ENCODE measurements at regions not wholly inside any gene's neighbourhood (a gene's known extent, or its start where the extent isn't known, plus 50 kb on each side); places are given as distances from the start of the nearest gene placed in this dataset.
"Not testable (repeated sequence)": the region's sequence is repeated elsewhere in the genome, so short reads cannot be mapped to it uniquely, and the experiment has no call there.

DNA sequence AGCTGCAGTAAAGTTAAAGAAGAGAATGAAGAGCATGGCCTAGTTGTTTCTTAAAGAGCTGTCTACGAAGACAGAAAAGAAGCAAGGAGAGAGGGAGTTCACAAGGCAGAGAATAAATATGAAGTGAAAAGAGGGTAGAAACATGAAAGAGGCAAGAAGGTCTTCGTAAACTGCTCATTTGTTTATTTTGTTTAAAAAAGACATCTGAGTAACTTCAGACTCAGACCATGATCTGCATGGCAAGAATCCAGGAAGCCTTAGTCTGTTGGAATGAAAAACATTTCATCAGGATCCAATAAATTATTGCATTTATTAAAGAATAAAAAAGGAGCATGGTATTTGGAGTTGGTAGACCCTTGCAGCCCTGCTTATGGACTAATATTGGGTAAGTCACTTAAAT, 151.1 kb downstream of the SEM1 start:
- no peak for DNase-seq

GRCh38 chr7:96558093-96558492, 151.6 kb downstream of the SEM1 start:
- no peak for DNase-seq

- not testable (repeated sequence) for DNase-seq
Observed at GRCh38 chr7:96557598-96557997, 152.0 kb downstream of the SEM1 start.

- peak; percentile 94 for DNase-seq
Observed at GRCh38 chr7:96548664-96549063, 161.0 kb downstream of the SEM1 start.

DNA sequence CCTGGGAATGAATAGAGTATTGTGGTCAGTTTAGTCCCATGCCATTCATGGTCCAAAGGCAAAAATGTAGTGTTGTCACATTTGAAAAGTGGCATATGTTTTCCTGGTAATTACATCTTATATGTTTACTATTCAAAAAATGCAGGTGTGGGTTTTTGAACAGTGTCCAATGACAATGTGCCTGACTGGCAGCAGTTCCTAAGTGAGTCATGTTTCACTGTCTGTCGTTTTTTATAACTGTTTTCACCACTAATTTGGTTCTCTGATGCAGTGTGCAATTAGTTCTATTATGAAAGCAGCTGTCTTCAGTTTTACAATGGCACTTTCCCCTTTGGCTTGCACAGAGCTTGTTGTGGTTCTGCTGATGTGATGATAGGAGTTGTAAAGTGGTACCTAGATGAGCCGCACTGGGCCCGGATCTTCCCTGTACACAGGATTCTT, 162.3 kb downstream of the SEM1 start:
- peak; percentile 61 for DNase-seq

GRCh38 chr7:96546426-96546825, 163.2 kb downstream of the SEM1 start:
- no peak for DNase-seq

DNA sequence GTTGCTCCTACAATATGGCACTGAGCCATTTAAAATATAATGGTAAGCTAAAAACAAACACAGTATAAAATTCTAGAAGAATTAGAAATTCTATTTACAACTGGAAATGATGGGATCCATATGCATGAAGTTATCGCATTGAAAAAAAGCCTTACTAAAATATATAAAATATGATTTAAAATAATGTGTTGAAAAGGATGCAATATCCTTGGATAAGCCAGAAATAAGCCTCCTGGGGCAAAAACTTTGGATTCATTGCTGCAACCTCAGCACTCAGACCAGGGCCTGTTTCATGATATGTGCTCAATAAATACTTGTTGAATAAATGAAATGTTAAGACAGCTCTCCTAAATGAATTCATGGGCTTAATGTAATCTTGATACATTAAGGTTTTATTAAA, 170.2 kb downstream of the SEM1 start:
- no peak for DNase-seq

DNA sequence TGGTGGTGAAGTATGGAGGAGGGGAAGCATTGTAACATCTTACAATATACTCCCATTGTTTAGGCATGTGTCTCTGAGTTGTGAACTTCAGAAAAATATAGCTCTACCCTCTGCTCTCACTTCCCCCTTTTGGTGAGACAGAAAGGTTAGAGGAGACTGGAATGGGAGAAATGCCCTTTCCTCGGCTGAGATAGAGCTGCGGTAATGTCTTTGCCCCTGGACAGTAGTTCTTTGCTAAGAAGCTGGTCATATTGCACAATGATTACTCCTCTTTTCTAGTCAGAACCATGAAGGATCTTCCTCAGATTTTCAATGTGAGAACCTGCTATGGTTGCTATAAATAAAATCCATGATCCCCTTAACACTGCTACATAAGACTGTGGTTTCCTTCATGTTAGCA, 171.0 kb downstream of the SEM1 start:
- no peak for DNase-seq

DNA sequence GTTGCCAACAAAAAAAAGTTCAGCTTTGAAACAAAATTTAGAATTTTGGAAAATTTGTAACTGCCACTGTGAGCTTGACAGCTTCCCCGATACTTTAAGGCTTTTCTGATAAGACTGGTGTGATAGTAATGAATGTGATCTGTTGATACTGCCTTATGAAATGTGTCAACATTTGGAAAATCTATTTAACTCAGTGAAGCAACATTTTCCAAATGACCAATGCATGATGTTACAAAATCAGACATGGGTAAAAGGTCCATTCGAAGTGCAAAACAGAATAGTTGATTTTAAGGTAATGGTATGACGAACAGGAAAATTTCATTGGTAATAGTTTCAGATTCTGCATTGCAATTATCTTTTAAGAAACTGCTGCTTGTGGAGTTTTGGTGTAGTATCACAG, 175.4 kb downstream of the SEM1 start:
- DNase-seq = no peak

DNA sequence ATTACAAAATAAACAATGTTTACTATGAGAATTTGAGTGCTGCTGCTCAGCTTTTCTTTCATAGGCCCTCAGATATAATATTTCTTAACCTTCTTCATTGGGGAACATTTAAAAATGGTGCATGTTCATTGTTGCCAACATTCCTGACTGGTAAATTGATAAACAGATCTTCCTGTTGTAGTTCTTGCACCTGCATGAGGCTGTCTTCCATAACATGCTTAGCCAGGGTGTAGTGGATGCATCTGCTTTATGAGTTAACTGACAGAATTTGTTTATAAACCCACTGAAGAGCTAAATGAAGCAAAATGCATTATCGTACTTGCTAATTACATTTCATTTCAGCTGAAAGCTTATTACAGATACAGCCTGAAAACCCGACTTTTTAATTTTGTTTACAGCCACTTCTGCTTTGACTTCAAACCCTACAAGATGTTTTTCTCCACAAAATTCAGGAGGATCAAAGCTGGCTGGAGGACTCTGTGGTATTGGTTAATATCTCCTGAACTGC, 177.2 kb downstream of the SEM1 start:
- DNase-seq = no peak

DNA sequence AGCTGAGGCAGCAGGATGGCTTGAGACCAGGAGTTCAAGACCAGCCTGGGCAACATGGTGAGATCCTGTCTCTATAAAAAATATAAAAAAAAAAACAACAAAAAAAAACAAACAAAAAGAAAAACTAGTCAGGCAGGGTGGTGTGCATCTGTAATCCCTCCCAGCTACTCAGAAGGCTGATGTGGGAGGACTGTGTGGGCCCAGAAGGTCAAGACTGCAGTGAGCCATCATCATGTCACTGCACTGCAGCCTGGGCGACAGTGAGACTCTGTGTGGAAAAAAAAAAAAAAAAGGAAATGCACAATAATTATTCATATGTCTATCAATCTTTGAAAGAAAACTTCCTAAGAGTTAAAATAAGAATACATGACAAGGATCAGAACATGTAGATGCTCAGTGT, 178.3 kb downstream of the SEM1 start:
- DNase-seq = no peak

- DNase-seq = no peak
Observed at GRCh38 chr7:96530786-96531185, 178.9 kb downstream of the SEM1 start.

GRCh38 chr7:96527133-96527827, 182.4 kb downstream of the SEM1 start:
- DNase-seq = no peak

GRCh38 chr7:96526496-96526895, 183.2 kb downstream of the SEM1 start:
- no peak for DNase-seq

DNA sequence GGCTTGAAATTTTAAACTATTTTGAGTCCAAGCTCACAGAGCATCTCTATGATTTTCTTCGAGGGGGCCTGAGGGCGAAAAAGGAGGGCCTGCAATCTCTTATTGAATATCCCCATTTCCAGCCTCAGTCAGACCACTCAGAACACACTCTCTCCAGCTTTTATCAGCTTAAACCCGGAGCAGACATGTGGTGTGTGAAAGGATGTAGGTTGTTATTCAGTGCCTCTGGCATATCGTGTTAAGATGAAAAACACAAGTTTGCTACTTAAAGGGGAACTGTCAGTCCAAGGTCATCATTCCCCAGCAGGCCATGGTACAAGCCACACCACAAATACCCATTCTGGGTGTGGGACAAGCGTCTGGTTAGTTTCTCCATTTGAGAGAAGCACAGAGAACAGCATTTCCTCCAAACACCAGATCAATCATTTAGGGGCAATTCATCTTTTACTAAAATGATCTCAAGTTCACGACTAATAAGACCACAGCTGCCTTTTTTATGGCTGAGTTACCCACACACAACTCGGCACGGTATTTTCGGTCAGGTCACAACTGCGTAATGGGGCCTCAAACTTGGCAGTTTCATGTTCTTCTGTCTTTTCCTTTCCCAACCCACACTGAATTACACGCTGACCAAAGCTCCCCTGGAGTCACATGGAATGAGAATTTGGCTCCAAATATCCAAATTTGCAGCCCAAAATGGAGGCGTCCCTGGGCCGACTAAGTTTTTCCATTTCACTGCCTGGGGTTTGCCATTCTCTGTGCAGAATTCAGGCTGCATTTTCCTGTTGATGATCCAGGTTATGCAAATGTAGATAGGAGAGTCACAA, 188.4 kb downstream of the SEM1 start:
- DNase-seq = no peak

- DNase-seq = no peak
Observed at GRCh38 chr7:96508371-96508770, 186.5 kb upstream of the SLC25A13 start.

DNA sequence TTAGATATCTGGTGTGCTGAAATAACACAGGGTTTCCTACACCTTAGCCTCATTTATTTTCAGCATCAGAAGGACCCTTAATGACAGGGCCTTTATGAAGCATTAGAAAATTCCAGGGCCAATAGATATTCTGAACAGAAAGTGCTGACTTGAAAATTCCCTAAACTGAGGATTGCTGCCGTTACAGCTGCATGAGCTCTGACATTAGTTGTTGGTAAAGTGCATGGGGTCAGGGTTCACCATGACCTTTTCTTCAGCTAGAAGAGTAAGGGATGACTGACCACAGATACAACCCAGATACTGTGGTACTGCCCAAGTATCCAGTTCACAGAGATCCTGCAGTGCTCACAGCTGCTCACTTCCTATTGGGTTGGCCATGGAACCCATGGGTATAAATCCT, 181.7 kb upstream of the SLC25A13 start:
- DNase-seq = no peak

GRCh38 chr7:96501318-96501717, 179.4 kb upstream of the SLC25A13 start:
- peak; percentile 21 for DNase-seq

DNA sequence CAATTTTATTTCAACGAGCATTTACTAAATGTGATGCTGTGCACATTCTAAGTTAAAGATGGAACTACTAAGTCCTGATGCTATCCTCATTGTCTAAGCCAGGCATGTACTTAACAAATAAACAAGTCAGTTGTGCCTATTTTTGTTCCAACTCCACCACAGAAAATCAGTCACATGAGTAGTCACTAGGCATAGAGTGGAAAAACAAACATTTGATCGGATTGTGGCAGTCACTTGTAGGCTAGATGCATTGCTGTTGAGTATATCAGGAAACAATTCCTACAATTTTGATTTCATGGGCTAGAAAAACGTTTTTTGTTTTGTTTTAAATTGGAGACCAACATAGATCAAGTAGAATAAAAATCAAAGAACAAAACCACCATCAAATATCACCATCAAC, 177.6 kb upstream of the SLC25A13 start:
- DNase-seq = peak; percentile 94

DNA sequence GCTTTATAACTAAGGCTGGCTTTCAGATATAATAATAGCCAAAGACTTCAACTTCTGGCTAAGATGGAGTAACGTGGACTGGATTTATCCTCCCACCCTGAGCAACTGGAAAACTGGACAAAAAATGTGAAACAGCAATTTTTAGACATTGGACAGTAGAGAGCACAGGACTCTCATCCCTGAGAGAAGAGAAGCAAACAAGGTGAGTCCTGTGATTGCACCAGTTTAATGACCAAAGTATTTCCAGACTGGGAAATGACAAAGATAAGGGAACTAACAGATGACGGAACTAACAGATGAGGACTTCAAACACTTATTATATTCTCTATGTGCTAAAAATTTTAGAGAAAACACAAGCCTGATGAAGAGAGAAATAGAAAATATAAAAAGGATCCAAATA, 175.7 kb upstream of the SLC25A13 start:
- peak; percentile 53 for DNase-seq

GRCh38 chr7:96495751-96496216, 173.9 kb upstream of the SLC25A13 start:
- peak; percentile 94 for DNase-seq

DNA sequence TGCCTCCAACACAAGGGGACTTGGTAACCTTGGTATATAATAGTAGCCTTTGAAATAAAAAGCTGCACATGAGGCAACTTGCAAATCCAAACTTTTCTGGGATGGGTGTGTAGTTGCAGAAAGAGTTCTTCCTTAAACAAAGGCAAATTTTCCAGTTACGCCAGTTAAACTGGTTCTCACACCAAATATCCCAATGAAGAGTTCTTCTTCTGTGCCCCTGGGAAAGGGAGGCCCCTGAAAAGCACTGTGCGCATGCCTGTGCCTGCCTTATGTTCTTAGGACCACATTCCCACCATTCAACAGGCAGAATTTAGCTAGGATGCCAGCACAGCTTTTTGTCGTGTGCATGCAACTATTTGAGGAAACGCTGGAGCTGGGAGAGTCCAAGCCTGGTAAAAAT, 164.8 kb upstream of the SLC25A13 start:
- DNase-seq = peak; percentile 12

DNA sequence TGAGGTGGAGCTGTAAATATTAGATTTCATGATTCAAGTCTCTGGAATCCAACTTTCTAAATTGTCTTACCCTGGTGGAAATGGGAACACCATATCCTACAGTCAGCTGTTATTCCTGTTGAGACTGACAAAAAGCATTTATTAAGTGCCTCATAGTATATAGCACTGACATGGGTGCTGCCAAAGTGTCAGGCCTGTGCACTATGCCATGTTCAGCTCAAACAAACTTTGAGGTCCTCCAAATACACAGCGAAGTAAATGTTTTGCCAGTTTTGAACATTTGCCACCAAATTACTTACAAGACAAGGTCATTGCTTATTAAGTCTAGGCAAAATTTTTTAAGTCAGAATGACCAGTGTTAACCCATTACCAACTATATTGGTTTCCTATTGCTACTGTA, 162.9 kb upstream of the SLC25A13 start:
- no peak for DNase-seq

GRCh38 chr7:96484091-96484490, 162.2 kb upstream of the SLC25A13 start:
- no peak for DNase-seq
